ENCODE measurements at regions not wholly inside any gene's neighbourhood (a gene's known extent, or its start where the extent isn't known, plus 50 kb on each side); places are given as distances from the start of the nearest gene placed in this dataset.

DNA sequence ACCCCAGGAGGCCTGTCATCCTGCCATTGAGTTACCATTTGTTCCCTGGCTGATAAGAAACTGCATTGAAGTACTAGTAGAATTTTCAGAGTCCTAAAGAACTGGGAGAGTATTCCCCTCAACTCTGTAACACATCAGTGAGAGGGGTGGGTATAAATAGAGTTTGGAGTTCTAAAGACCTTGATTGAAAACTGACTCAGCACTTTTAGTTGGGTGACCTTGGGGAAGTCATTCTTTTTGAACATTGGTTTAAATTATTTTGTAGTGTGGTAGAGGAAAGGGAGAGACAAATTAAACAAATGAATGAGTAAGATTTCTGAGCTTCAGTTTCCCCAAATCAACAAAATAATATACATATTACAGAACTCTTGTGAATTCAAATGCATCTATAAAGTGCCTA lies 344.5 kb upstream of the THBS1 start:
- TF ChIP-seq, protein P1, sequence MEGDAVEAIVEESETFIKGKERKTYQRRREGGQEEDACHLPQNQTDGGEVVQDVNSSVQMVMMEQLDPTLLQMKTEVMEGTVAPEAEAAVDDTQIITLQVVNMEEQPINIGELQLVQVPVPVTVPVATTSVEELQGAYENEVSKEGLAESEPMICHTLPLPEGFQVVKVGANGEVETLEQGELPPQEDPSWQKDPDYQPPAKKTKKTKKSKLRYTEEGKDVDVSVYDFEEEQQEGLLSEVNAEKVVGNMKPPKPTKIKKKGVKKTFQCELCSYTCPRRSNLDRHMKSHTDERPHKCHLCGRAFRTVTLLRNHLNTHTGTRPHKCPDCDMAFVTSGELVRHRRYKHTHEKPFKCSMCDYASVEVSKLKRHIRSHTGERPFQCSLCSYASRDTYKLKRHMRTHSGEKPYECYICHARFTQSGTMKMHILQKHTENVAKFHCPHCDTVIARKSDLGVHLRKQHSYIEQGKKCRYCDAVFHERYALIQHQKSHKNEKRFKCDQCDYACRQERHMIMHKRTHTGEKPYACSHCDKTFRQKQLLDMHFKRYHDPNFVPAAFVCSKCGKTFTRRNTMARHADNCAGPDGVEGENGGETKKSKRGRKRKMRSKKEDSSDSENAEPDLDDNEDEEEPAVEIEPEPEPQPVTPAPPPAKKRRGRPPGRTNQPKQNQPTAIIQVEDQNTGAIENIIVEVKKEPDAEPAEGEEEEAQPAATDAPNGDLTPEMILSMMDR (IDR thresholded peaks at IDR 0.05) = no peak
- TF ChIP-seq, protein P2, sequence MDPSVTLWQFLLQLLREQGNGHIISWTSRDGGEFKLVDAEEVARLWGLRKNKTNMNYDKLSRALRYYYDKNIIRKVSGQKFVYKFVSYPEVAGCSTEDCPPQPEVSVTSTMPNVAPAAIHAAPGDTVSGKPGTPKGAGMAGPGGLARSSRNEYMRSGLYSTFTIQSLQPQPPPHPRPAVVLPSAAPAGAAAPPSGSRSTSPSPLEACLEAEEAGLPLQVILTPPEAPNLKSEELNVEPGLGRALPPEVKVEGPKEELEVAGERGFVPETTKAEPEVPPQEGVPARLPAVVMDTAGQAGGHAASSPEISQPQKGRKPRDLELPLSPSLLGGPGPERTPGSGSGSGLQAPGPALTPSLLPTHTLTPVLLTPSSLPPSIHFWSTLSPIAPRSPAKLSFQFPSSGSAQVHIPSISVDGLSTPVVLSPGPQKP (IDR thresholded peaks at IDR 0.05; ENCODE audit: low read depth, low read length) = no peak
- no peak for TF ChIP-seq CEBPB (IDR thresholded peaks at IDR 0.05)
- TF ChIP-seq, protein P3, sequence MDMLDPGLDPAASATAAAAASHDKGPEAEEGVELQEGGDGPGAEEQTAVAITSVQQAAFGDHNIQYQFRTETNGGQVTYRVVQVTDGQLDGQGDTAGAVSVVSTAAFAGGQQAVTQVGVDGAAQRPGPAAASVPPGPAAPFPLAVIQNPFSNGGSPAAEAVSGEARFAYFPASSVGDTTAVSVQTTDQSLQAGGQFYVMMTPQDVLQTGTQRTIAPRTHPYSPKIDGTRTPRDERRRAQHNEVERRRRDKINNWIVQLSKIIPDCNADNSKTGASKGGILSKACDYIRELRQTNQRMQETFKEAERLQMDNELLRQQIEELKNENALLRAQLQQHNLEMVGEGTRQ (IDR thresholded peaks at IDR 0.05) = no peak
- no peak for TF ChIP-seq POLR2A (IDR thresholded peaks at IDR 0.05; ENCODE audit: low read length)
- TF ChIP-seq, protein P4, sequence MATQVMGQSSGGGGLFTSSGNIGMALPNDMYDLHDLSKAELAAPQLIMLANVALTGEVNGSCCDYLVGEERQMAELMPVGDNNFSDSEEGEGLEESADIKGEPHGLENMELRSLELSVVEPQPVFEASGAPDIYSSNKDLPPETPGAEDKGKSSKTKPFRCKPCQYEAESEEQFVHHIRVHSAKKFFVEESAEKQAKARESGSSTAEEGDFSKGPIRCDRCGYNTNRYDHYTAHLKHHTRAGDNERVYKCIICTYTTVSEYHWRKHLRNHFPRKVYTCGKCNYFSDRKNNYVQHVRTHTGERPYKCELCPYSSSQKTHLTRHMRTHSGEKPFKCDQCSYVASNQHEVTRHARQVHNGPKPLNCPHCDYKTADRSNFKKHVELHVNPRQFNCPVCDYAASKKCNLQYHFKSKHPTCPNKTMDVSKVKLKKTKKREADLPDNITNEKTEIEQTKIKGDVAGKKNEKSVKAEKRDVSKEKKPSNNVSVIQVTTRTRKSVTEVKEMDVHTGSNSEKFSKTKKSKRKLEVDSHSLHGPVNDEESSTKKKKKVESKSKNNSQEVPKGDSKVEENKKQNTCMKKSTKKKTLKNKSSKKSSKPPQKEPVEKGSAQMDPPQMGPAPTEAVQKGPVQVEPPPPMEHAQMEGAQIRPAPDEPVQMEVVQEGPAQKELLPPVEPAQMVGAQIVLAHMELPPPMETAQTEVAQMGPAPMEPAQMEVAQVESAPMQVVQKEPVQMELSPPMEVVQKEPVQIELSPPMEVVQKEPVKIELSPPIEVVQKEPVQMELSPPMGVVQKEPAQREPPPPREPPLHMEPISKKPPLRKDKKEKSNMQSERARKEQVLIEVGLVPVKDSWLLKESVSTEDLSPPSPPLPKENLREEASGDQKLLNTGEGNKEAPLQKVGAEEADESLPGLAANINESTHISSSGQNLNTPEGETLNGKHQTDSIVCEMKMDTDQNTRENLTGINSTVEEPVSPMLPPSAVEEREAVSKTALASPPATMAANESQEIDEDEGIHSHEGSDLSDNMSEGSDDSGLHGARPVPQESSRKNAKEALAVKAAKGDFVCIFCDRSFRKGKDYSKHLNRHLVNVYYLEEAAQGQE (IDR thresholded peaks at IDR 0.05) = no peak
- no peak for TF ChIP-seq RFX5 (IDR thresholded peaks at IDR 0.05)
- TF ChIP-seq MAFK (IDR thresholded peaks at IDR 0.05; ENCODE audit: partially characterized antibody) = peak; percentile 80
- TF ChIP-seq MYC (IDR thresholded peaks at IDR 0.05; ENCODE audit: borderline replicate concordance, low read length) = no peak
- TF ChIP-seq EP300 (IDR thresholded peaks at IDR 0.05) = no peak
- TF ChIP-seq SREBF2 (IDR thresholded peaks at IDR 0.05) = no peak
- no peak for TF ChIP-seq POLR2AphosphoS2 (conservative IDR thresholded peaks at IDR 0.05; ENCODE audit: low read length)

Measured in A549 (cell line).